GM23248 (cell line): ENCODE measurements at regions not wholly inside any gene's neighbourhood (a gene's known extent, or its start where the extent isn't known, plus 50 kb on each side); places are given as distances from the start of the nearest gene placed in this dataset.

ENCODE experiments used
- EZH2 ChIP-seq: fragments of 200-600 bp; sonication (generic); IDR thresholded peaks from 2 replicates; pipeline ENCODE4 v1.6.1; 2018; ENCODE audit warnings: antibody characterized with exemption, mild to moderate bottlenecking; ENCODE audit not compliant: insufficient read depth, poor library complexity, severe bottlenecking
- EZH2phosphoT487 ChIP-seq: fragments of 200-600 bp; sonication (generic); IDR thresholded peaks from 2 replicates; pipeline ENCODE4 v1.6.1; 2018; ENCODE audit warnings: antibody characterized with exemption, moderate library complexity, mild to moderate bottlenecking, low read depth; ENCODE audit not compliant: insufficient read depth

GRCh38 chr5:117794847-117795246 lies 1193.5 kb downstream of the DTWD2 start:
- TF ChIP-seq EZH2phosphoT487: no peak
- no peak for TF ChIP-seq EZH2
